Fibroblast of peridontal ligament (primary cell): ENCODE measurements at regions not wholly inside any gene's neighbourhood (a gene's known extent, or its start where the extent isn't known, plus 50 kb on each side); places are given as distances from the start of the nearest gene placed in this dataset.
"Not testable (repeated sequence)": the region's sequence is repeated elsewhere in the genome, so short reads cannot be mapped to it uniquely, and the experiment has no call there.

Experiments used
- DNase-seq: peaks from one replicate; pipeline ENCODE4 v3.0.0-alpha.2; 2010; ENCODE audit errors: extremely low read depth

DNA sequence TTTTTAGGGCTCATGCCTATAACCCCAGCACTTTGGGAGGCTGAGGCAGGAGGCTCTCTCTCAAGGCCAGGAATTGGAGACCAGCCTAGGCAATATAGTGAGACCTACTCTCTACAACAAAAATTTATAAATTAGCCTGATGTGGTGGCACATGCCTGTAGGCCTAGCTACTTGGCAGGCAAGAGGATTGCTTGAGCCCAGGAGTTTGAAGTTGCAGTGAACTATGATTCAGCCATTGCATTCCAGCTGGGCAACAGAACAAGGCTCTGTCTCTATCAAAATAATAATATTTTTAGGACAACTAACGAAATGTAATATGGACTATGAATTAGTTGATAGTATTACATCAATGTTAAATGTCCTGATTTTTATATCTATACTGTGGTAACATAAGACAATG lies 68.8 kb upstream of the ARID1A start:
- peak; percentile 67 for DNase-seq

DNA sequence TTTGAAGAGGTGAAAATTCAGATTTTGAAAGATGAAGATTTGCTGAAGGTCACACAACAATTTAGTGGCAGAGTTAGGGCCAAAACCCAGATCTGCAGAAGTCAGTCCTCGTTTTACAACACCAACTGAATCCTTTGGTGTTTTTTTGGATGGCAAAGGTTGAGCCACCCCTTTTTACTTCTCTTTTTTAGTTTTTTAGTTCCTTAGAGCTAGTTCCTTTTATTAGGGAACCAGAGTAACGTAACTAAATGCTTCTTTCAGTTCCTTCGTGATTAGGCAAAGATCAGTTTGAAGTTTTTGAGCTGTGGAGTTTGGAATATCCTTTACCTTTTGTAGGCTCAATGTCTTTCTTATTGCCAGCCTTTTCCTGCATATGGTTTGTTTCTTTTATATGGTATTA lies 67.9 kb upstream of the ARID1A start:
- no peak for DNase-seq

DNA sequence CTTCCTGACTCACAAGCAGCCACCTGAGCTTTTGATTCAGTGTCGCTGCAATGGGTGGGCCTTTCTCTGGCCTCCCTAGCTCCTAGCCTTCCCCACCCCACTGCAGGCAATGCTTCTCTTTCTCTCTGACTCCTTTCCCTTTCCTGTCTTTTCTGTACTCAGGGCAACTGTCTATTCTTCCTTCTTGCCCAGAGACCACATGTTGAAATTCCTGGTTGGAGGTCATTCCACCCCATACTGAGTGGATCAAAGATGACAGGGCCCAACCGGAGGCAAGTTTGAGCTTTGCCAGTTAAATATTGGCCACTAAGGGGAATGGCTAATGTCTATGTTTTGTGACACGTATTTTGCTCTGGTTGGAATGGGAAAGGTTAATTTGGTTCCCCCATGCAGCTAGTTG lies 65.2 kb upstream of the ARID1A start:
- DNase-seq = no peak

DNA sequence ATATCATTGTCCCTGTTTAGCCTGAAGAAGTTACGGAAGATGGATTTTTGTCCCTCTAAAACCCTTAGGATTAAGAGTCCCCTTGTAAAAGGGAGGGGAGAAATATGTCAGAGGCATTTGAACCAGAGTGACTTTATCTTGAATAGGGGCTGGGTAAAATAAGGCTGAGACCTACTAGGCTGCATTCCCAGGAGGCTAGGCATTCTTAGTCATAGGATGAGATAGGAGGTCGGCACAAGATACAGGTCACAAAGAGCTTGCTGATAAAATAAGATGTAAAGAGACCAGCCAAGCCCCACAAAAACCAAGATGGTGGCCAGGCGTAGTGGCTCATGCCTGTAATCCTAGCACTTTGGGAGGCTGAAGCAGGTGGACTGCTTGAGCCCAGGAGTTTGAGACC lies 60.0 kb upstream of the ARID1A start:
- DNase-seq = not testable (repeated sequence)

DNA sequence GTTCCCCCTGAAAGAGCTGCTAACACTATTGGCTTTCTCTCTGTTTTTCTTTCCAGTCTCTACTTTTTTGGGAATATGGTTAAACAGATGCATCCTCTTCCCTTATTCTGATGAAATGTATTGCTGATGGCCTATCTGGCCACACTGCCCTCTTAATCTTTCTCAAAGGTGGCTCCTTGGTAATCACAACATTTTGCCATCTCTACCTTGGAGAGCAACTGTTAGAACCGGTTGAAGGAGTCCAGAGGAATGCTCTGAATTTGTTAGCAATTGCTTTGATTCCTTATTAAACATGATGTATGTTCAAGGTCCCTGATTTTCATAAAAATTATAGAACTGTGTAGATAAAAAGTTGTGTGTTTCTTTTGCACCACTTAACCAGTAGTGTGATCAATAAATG lies 50.1 kb upstream of the ARID1A start:
- DNase-seq = no peak
